PC-9 (cell line): ENCODE measurements at regions not wholly inside any gene's neighbourhood (a gene's known extent, or its start where the extent isn't known, plus 50 kb on each side); places are given as distances from the start of the nearest gene placed in this dataset.

Source experiments
- EZH2 ChIP-seq: fragments of 200-600 bp; sonication (generic); IDR thresholded peaks from 2 replicates; pipeline ENCODE4 v1.8.0; 2017; ENCODE audit warnings: antibody characterized with exemption, low read depth
- TF ChIP-seq, protein P1 (sequence below): fragments of 200-600 bp; sonication (generic); conservative IDR thresholded peaks from 2 replicates; pipeline ENCODE4 v1.6.1; 2017; ENCODE audit warnings: mixed run types, antibody characterized with exemption, mild to moderate bottlenecking, moderate library complexity

DNA sequence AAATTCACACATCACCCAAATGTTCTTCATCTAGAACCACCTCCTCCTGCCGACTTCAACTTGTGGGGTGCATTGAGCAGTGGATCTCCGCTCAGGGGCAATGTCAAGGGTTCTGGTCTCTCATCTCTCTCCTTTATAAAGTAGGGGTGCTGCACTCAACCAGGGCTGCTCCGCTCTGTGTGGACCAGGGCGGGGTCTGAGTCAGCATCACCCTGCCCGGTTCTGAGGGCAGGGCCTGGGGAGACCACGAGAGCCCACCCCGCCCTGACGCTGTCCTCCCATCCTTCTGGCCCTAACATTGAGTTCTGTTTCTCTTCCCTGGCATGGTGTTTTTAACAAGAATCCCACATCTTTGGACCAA is 311.6 kb upstream of the DIO3 start:
- TF ChIP-seq, protein P1, sequence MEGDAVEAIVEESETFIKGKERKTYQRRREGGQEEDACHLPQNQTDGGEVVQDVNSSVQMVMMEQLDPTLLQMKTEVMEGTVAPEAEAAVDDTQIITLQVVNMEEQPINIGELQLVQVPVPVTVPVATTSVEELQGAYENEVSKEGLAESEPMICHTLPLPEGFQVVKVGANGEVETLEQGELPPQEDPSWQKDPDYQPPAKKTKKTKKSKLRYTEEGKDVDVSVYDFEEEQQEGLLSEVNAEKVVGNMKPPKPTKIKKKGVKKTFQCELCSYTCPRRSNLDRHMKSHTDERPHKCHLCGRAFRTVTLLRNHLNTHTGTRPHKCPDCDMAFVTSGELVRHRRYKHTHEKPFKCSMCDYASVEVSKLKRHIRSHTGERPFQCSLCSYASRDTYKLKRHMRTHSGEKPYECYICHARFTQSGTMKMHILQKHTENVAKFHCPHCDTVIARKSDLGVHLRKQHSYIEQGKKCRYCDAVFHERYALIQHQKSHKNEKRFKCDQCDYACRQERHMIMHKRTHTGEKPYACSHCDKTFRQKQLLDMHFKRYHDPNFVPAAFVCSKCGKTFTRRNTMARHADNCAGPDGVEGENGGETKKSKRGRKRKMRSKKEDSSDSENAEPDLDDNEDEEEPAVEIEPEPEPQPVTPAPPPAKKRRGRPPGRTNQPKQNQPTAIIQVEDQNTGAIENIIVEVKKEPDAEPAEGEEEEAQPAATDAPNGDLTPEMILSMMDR, result no peak
- TF ChIP-seq EZH2, result no peak
